ENCODE measurements at regions not wholly inside any gene's neighbourhood (a gene's known extent, or its start where the extent isn't known, plus 50 kb on each side); places are given as distances from the start of the nearest gene placed in this dataset.

GRCh38 chr6:91433660-91434534 is 847.0 kb upstream of the MAP3K7 start:
- ATAC-seq, result no peak
- H3K4me3 ChIP-seq, result no peak overlapping the region
- TF ChIP-seq CTCF (IDR thresholded peaks at IDR 0.05), result no peak
- H3K36me3 ChIP-seq (ENCODE audit: insufficient read depth in 1 of 2, low read depth in 1 of 2), result no peaks in the 10 kb centered on the region
- WGBS, 3 donors, result 40 to 48% (median 47%) methylated on average over 4 of the region's 4 CpGs
- H3K9me3 ChIP-seq, result no peaks in the 10 kb centered on the region
- no peak for DNase-seq
- H3K27me3 ChIP-seq (ENCODE audit: insufficient read depth in 3 of 3, low read length in 2 of 3), result no peaks in the 10 kb centered on the region
- H3K4me1 ChIP-seq, result no peaks in the 10 kb centered on the region
- intact Hi-C loops (cut with DNase I), result no loop called here
- H3K27ac ChIP-seq, result no peak overlapping the region

DNA sequence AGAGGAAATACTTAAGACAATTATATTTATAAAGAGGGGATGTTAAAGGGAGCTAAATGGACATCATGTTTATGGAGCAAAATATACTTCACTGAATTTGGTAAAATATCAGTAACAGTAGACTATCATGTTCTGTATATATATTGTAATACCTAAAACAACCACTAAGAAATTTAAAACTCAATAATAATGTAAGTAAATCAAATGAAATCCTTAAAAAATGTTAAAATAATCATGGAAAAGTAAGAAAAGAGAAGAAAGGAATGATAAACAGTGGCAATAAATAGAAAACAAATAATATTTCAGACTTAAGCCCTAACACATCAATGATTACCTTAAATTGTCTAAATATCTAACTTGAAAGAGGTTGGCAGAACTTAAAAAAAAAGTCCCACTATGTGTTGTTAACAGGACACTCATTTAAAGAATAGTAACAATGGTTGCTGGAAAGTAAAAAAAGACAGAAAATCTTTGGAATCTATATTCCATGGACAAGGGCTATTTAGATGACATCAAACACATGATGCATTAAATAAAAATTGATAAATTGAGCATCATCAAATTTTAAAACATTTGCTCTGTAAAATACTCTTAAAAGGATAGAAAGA is 842.2 kb upstream of the MAP3K7 start:
- DNase-seq (no peak), ATAC-seq (no peak)
- H3K9me3 ChIP-seq, result no peaks in the 10 kb centered on the region
- H3K27ac ChIP-seq, result no peak overlapping the region
- H3K4me3 ChIP-seq, result no peak overlapping the region
- H3K27me3 ChIP-seq (ENCODE audit: insufficient read depth in 3 of 3, low read length in 2 of 3), result no peaks in the 10 kb centered on the region
- intact Hi-C loops (cut with DNase I), result no loop called here
- no peaks in the 10 kb centered on the region for H3K36me3 ChIP-seq (ENCODE audit: insufficient read depth in 1 of 2, low read depth in 1 of 2)
- H3K4me1 ChIP-seq, result no peaks in the 10 kb centered on the region
- no peak for TF ChIP-seq CTCF (IDR thresholded peaks at IDR 0.05)

GRCh38 chr6:91428296-91428695 is 841.4 kb upstream of the MAP3K7 start:
- no peak for TF ChIP-seq CTCF (IDR thresholded peaks at IDR 0.05)
- Histone ChIP-seq H3K36me3 (ENCODE audit: insufficient read depth in 1 of 2, low read depth in 1 of 2) (no peaks in the 10 kb centered on the region), H3K27ac (no peak overlapping the region), H3K4me1 (no peaks in the 10 kb centered on the region), H3K9me3 (no peaks in the 10 kb centered on the region), H3K27me3 (ENCODE audit: insufficient read depth in 3 of 3, low read length in 2 of 3) (no peaks in the 10 kb centered on the region), H3K4me3 (no peak overlapping the region)
- WGBS, 3 donors, result 58 to 66% (median 64%) methylated on average over 3 of the region's 3 CpGs
- DNase-seq (no peak), ATAC-seq (no peak)
- intact Hi-C loops (cut with DNase I), result no loop called here

GRCh38 chr6:91420243-91420642 is 833.4 kb upstream of the MAP3K7 start:
- WGBS, 3 donors, result 40 to 82% (median 75%) methylated on average over 1 of the region's 1 CpG
- H3K36me3 ChIP-seq (ENCODE audit: insufficient read depth in 1 of 2, low read depth in 1 of 2), result no peaks in the 10 kb centered on the region

More at GRCh38 chr6:91420243-91420642, 833.4 kb upstream of the MAP3K7 start:
- H3K9me3 ChIP-seq, result no peaks in the 10 kb centered on the region
- ATAC-seq (no peak), DNase-seq (no peak)
- H3K4me3 ChIP-seq, result no peak overlapping the region
- H3K4me1 ChIP-seq, result no peaks in the 10 kb centered on the region
- TF ChIP-seq CTCF (IDR thresholded peaks at IDR 0.05), result no peak
- intact Hi-C loops (cut with DNase I), result no loop called here
- H3K27me3 ChIP-seq (ENCODE audit: insufficient read depth in 3 of 3, low read length in 2 of 3), result no peaks in the 10 kb centered on the region
- no peak overlapping the region for H3K27ac ChIP-seq
